ENCODE measurements at regions not wholly inside any gene's neighbourhood (a gene's known extent, or its start where the extent isn't known, plus 50 kb on each side); places are given as distances from the start of the nearest gene placed in this dataset.
A peak's percentile ranks its signal among the peaks of the same experiment; 100 is the strongest.
"Not testable (repeated sequence)": the region's sequence is repeated elsewhere in the genome, so short reads cannot be mapped to it uniquely, and the experiment has no call there.

- not testable (repeated sequence) for DNase-seq (ENCODE audit: extremely low read depth, insufficient read length); H3K4me3 ChIP-seq (replicated peaks; ENCODE audit: low read depth, low read length); H3K36me3 ChIP-seq (ENCODE audit: control insufficient read depth, insufficient read depth, low read length); H3K27me3 ChIP-seq (replicated peaks; ENCODE audit: control insufficient read depth, insufficient read depth, low read length)
Observed at GRCh38 chr7:63856466-63856865, 142.2 kb upstream of the ZNF722 start.

GRCh38 chr7:63867127-63867526 is 131.5 kb upstream of the ZNF722 start:
- DNase-seq (ENCODE audit: extremely low read depth, insufficient read length): no peak
- H3K4me3 ChIP-seq (replicated peaks; ENCODE audit: low read depth, low read length): no peak overlapping the region
- no peak for TF ChIP-seq CTCF (IDR thresholded peaks at IDR 0.05; ENCODE audit: insufficient read depth, low read length, poor library complexity, severe bottlenecking)
- no peaks in the 10 kb centered on the region for H3K27me3 ChIP-seq (replicated peaks; ENCODE audit: control insufficient read depth, insufficient read depth, low read length)
- H3K36me3 ChIP-seq (ENCODE audit: control insufficient read depth, insufficient read depth, low read length): no peaks in the 10 kb centered on the region

- not testable (repeated sequence) for H3K27me3 ChIP-seq (replicated peaks; ENCODE audit: control insufficient read depth, insufficient read depth, low read length); H3K36me3 ChIP-seq (ENCODE audit: control insufficient read depth, insufficient read depth, low read length); H3K4me3 ChIP-seq (replicated peaks; ENCODE audit: low read depth, low read length); DNase-seq (ENCODE audit: extremely low read depth, insufficient read length)
Observed at GRCh38 chr7:63874242-63874641, 124.4 kb upstream of the ZNF722 start.

GRCh38 chr7:63876707-63877322 is 121.8 kb upstream of the ZNF722 start:
- Histone ChIP-seq H3K36me3 (ENCODE audit: control insufficient read depth, insufficient read depth, low read length) (no peaks in the 10 kb centered on the region), H3K27me3 (replicated peaks; ENCODE audit: control insufficient read depth, insufficient read depth, low read length) (no peaks in the 10 kb centered on the region), H3K4me3 (replicated peaks; ENCODE audit: low read depth, low read length) (no peak overlapping the region)
- no peak for TF ChIP-seq CTCF (IDR thresholded peaks at IDR 0.05; ENCODE audit: insufficient read depth, low read length, poor library complexity, severe bottlenecking)
- no peak for DNase-seq (ENCODE audit: extremely low read depth, insufficient read length)

GRCh38 chr7:63887031-63887430 is 111.6 kb upstream of the ZNF722 start:
- Histone ChIP-seq H3K36me3 (ENCODE audit: control insufficient read depth, insufficient read depth, low read length) (no peaks in the 10 kb centered on the region), H3K4me3 (replicated peaks; ENCODE audit: low read depth, low read length) (no peak overlapping the region), H3K27me3 (replicated peaks; ENCODE audit: control insufficient read depth, insufficient read depth, low read length) (no peaks in the 10 kb centered on the region)
- TF ChIP-seq CTCF (IDR thresholded peaks at IDR 0.05; ENCODE audit: insufficient read depth, low read length, poor library complexity, severe bottlenecking): no peak
- no peak for DNase-seq (ENCODE audit: extremely low read depth, insufficient read length)

- Histone ChIP-seq H3K36me3 (ENCODE audit: control insufficient read depth, insufficient read depth, low read length) (no peaks in the 10 kb centered on the region), H3K4me3 (replicated peaks; ENCODE audit: low read depth, low read length) (no peak overlapping the region), H3K27me3 (replicated peaks; ENCODE audit: control insufficient read depth, insufficient read depth, low read length) (no peaks in the 10 kb centered on the region)
- DNase-seq (ENCODE audit: extremely low read depth, insufficient read length): peak; percentile 11
- no peak for TF ChIP-seq CTCF (IDR thresholded peaks at IDR 0.05; ENCODE audit: insufficient read depth, low read length, poor library complexity, severe bottlenecking)
Observed at GRCh38 chr7:63899691-63900393, 98.8 kb upstream of the ZNF722 start.
